H1 (cell line): ENCODE measurements at regions not wholly inside any gene's neighbourhood (a gene's known extent, or its start where the extent isn't known, plus 50 kb on each side); places are given as distances from the start of the nearest gene placed in this dataset.

Experiments used
- CBX5 ChIP-seq: fragments of 300-800, 300-1000 bp; sonication (generic); IDR thresholded peaks from 2 replicates; pipeline ENCODE4 v1.7.1; 2016; ENCODE audit warnings: antibody characterized with exemption, low read length, low read depth
- EGR1 ChIP-seq: IDR thresholded peaks from 2 replicates; pipeline ENCODE4 v1.6.1; 2011; ENCODE audit warnings: low read depth, low read length, borderline replicate concordance
- EP300 ChIP-seq, 2 experiments: IDR thresholded peaks; 1 replicate in 1 of 2; 2 replicates in 1 of 2; pipeline ENCODE4 v1.6.1; 2011 to 2012; ENCODE audit warnings: low read depth in 2 of 2, low read length in 2 of 2, mild to moderate bottlenecking in 2 of 2, borderline replicate concordance in 1 of 2, inconsistent platforms in 1 of 2, moderate library complexity in 1 of 2
- EZH2 ChIP-seq: fragments of 200-600 bp; sonication (generic); IDR thresholded peaks from 2 replicates; pipeline ENCODE4 v1.7.1; 2012; ENCODE audit warnings: low read depth, mild to moderate bottlenecking, moderate library complexity, low read length, inconsistent platforms; ENCODE audit not compliant: severe bottlenecking
- FOSL1 ChIP-seq: IDR thresholded peaks from 2 replicates; pipeline ENCODE4 v1.6.1; 2011; ENCODE audit warnings: mild to moderate bottlenecking, low read depth, low read length, moderate library complexity; ENCODE audit not compliant: insufficient read depth
- POLR2A ChIP-seq, 2 experiments: IDR thresholded peaks; 1 replicate in 1 of 2; 2 replicates in 1 of 2; pipeline ENCODE4 v1.6.1; 2011; ENCODE audit warnings: low read depth in 2 of 2, low read length in 2 of 2, mild to moderate bottlenecking in 2 of 2; ENCODE audit errors: control extremely low read depth in 1 of 2
- POLR2AphosphoS5 ChIP-seq: IDR thresholded peaks from 2 replicates; pipeline ENCODE4 v1.6.1; 2011; ENCODE audit warnings: low read depth, low read length
- RAD21 ChIP-seq, 2 experiments: IDR thresholded peaks in 1 of 2; conservative IDR thresholded peaks in 1 of 2; 2 replicates each; pipeline ENCODE4 v1.6.1; 2011; ENCODE audit warnings: low read depth in 2 of 2, low read length in 2 of 2, improper control_type of control experiment in 1 of 2, inconsistent platforms in 1 of 2, mild to moderate bottlenecking in 1 of 2, moderate library complexity in 1 of 2
- RNF2 ChIP-seq: fragments of 200-900, 300-1000 bp; sonication (generic); IDR thresholded peaks from 2 replicates; pipeline ENCODE4 v1.7.1; 2016; ENCODE audit warnings: borderline replicate concordance, low read depth, mild to moderate bottlenecking, antibody characterized with exemption, low read length; ENCODE audit not compliant: poor library complexity, severe bottlenecking; ENCODE audit errors: missing control alignments
- TBP ChIP-seq: IDR thresholded peaks from 2 replicates; pipeline ENCODE4 v1.6.1; 2011; ENCODE audit warnings: low read depth, low read length, improper control_type of control experiment
- TF ChIP-seq, protein P1 (sequence below): IDR thresholded peaks from 2 replicates; pipeline ENCODE4 v1.6.1; 2011; ENCODE audit warnings: low read depth, mild to moderate bottlenecking, low read length; ENCODE audit not compliant: insufficient read depth
- TF ChIP-seq, protein P2 (sequence below), 3 experiments: IDR thresholded peaks; 1 replicate in 2 of 3; 2 replicates in 1 of 3; pipeline versions ENCODE4 v1.5.1 to v1.6.1; 2011; ENCODE audit warnings: low read length in 3 of 3, mild to moderate bottlenecking in 3 of 3, inconsistent platforms in 2 of 3, low read depth in 1 of 3, moderate library complexity in 1 of 3; ENCODE audit not compliant: insufficient read depth in 1 of 3; ENCODE audit errors: control extremely low read depth in 1 of 3

DNA sequence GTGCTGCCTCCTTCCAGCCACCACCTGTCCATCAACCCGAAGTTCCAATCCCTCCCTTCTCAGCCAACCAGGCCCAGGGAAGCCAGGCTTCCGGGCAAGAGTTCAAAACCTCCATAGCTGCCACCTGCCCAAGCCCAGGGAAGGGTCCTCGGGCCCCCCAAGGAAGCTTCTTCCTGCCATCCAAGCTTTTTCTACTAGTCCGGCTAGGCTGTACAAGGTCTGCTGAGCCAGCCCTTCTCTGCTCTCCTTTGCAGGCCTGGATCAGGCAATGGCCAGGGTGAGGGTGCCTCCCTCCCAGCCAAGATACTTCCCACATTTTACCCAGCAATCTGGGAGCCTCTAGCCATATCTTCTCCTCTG is 96.2 kb downstream of the PJA1 start:
- TF ChIP-seq EZH2 (no peak), POLR2A (IDR thresholded peaks at IDR 0.05; ENCODE audit: control extremely low read depth in 1 of 2, low read depth in 2 of 2, low read length in 2 of 2) (no peak), EP300 (IDR thresholded peaks at IDR 0.05; ENCODE audit: borderline replicate concordance in 1 of 2, low read depth in 2 of 2, low read length in 2 of 2) (no peak), FOSL1 (no peak), RAD21 (IDR thresholded peaks at IDR 0.05 in 1 of 2, conservative IDR thresholded peaks at IDR 0.05 in 1 of 2; ENCODE audit: low read depth in 2 of 2, low read length in 2 of 2) (no peak), CBX5 (no peak), TBP (no peak), POLR2AphosphoS5 (no peak), EGR1 (no peak), RNF2 (no peak)
- TF ChIP-seq, protein P1, sequence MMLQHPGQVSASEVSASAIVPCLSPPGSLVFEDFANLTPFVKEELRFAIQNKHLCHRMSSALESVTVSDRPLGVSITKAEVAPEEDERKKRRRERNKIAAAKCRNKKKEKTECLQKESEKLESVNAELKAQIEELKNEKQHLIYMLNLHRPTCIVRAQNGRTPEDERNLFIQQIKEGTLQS, result no peak
- TF ChIP-seq, protein P2, sequence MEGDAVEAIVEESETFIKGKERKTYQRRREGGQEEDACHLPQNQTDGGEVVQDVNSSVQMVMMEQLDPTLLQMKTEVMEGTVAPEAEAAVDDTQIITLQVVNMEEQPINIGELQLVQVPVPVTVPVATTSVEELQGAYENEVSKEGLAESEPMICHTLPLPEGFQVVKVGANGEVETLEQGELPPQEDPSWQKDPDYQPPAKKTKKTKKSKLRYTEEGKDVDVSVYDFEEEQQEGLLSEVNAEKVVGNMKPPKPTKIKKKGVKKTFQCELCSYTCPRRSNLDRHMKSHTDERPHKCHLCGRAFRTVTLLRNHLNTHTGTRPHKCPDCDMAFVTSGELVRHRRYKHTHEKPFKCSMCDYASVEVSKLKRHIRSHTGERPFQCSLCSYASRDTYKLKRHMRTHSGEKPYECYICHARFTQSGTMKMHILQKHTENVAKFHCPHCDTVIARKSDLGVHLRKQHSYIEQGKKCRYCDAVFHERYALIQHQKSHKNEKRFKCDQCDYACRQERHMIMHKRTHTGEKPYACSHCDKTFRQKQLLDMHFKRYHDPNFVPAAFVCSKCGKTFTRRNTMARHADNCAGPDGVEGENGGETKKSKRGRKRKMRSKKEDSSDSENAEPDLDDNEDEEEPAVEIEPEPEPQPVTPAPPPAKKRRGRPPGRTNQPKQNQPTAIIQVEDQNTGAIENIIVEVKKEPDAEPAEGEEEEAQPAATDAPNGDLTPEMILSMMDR (IDR thresholded peaks at IDR 0.05; ENCODE audit: control extremely low read depth in 1 of 3, insufficient read depth in 1 of 3, low read depth in 1 of 3, low read length in 3 of 3), result no peak
